ENCODE measurements at regions not wholly inside any gene's neighbourhood (a gene's known extent, or its start where the extent isn't known, plus 50 kb on each side); places are given as distances from the start of the nearest gene placed in this dataset.

DNA sequence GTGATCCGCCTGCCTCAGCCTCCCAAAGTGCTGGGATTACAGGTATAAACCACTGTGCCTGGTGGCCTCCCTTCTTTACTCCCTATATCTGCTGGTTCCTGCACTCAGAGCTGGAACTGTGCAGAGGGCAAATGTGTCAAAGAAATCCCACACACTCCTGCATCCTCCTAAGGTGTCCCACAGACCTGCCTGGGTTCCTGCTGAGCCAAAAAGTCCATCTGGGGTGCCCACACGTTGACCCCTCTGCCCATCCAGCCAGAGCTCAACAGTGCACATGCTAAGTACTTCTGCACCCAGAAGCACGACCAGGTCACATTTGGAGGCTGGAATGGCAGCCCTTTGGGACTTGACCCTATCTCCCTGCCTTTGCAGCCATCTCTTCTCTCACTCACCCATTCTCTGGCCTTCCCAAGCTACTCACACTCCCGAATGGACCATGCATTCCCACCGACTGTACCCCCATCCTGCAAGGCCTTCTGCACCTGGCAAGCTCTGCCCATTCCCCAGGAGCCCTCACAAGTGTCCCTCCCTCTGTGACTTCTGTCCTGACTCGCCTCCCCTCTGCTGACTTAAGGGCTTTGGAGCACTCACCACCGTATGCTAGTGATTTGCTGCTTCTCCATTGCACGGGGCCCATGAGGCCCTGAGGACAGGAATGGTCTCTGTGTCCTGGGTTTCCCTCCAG, 152.1 kb downstream of the KCTD15 start:
- DNase-seq, result no peak

DNA sequence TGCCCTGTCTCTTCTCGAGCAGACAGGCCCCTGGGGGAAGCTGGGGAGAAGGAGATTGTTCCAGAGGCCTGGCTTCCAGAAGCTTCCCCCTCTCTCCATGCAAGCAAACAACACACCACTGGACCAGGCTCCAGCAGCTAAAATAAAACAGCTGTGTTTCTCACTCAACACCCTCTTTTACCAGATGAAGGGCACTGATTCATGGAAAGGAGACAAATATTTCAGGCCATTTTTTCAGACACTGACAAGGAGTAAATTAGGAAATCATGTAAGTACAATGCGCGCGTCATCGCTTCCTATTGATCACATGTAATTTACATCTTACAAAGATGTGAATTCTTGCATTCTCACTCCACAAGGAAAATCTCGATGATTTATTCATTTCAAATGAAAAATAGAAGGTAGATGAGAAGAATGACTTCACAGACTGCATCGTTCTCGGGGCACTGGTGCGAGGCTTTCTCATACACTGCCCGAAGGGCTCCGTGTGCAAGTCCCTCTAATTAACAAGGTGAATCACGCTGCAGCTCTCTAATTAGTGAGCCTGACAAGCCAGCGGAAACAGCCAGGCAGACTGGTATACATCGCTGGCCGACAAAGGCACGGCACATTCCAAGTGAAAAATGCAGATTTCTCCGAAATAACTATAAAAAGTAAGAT, 153.6 kb downstream of the KCTD15 start:
- no peak for DNase-seq

DNA sequence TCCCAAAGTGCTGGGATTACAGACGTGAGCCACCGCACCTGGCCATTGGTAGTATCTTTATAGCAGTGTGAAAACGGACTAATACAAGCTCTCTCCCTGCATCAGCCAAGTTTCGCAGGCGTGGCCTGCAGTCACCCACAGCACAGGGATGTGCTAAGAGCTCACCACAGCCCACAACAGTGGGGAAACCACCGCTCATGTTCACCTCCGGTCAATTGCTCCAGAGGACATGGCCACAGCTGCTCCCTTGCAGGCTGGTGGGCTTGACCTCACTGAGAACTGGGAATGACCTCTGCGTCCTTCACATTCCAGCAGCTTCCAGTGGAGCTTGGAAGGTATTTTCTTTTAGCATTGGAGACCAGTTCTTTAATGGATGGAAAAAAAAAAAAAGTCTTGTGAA, 156.4 kb downstream of the KCTD15 start:
- DNase-seq, result no peak

DNA sequence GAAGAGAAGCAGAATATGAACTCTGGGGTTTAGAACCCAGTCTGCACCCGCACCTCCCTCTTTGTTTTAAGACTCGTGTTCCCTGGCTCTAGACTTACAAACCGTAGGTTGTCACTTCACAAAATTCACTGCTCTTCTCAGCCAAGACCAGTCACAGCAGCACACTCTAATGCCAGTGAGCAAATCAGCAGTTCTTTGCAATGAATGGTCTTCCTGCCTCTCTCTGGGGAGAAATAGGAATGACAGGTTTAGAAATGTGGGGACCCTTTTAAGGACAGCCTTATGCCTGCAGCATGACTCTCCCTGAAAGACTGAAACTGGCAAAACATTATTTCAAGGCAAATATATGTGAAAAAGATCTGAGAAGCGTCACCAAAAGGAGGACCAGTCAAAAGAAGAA, 156.9 kb downstream of the KCTD15 start:
- DNase-seq, result no peak

DNA sequence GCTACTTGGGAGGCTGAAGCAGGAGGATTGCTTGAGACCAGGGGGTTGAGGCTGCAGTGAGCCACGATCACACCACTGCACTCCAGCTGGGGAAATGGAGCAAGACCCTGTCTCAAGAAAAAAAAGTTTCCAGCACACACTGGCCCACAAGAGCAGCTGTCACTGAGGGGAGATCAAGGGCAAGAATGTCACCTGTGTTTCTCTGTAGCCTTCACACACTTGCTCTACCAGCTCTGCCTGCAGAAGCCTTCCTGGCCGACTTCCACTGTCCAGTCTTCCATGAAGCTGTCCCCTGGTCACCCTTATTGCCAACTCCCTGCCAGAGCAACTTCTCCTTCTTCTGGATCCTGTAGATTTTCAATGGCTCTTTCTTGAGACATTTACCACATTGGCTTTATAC, 158.0 kb downstream of the KCTD15 start:
- no peak for DNase-seq

DNA sequence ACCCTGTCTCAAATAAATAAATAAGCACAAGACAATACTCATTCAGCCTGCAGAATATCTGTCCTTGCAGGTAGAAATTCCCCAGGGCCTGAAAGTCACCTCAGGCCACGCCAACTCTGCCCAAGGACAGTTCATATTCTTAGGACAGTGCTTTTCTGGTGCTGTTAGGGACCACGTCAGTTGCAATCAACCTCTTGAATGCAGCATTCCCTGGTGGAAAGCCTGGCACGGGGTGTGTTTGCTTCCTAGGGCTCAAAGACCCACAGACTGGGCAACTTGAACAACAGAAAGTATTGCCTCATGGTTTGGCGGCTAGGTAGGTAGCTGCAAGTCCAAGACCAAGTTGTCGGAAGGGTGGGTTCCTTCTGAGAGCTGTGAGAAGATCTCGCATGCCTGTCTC, 160.3 kb downstream of the KCTD15 start:
- no peak for DNase-seq

DNA sequence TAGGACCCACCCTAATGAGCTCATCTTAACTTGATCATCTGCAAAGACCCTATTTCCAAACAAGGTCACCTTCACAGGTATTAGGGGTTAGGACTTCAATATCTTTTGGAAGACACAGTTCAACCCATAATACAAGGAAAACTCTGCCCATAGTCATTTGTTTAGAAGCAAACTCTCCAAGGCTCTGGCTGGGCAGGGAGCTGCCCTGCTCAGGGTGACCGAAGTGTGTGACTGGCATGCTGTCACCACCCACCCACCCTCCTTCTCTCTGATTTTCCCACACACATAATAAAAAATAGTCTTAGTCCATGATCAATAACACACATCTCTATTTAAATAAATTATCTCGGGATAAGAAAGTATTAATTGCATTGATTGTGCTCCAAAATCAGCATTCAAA, 161.1 kb downstream of the KCTD15 start:
- no peak for DNase-seq

DNA sequence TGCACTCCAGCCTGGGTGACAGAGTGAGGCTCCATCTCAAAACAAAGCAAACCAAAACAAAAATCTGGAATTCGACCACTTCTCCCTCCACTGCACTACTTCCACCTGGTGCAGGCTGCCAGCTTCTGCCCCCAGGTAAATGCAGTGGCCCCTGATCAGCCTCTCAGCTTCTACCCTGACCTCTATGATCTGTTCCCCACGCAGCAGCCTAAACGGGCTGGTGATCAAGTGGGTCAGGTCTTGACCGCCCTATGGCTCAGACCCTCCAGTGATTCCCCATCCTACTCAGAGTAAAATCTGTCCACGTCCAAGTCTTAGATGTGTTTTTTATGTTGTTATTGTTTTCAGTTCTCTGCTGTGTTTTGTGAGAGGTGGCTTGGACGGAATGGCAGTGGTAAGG, 163.9 kb downstream of the KCTD15 start:
- no peak for DNase-seq

DNA sequence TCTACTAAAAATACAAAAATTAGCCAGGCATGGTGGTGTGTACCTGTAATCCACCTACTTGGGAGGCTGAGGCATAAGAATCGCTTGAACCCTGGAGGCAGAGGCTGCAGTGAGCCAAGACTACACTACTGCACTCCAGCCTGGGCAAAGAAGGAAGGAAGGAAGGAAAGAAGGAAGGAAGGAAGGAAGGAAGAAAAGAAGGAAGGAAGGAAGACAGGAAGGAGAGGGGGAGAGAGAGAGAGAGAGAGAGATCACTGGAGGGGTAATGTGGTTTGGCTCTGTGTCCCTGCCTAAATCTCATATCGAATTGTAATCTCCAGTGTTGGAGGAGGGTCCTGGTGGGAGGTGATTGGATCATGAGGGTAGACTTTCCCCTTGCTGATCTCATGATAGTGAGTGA, 165.5 kb downstream of the KCTD15 start:
- DNase-seq, result no peak

DNA sequence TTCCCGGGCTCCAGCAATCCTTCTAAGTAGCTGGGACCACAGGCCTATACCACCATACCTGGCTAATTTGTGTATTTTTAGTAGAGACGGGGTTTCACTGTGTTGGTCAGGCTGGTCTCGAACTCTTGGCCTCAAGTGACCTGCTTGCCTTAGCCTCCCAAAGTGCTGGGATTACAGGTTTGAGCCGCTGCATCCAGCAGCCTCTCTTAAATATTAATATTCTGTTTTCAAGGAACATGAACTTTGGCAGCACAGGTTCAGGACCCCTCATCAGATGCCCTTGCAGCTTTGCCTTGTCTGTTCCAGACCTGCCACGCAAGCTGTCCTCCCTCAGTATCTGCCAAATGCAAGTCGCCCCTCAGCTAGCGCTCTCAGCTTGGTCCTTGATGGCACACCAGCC, 166.8 kb downstream of the KCTD15 start:
- no peak for DNase-seq

DNA sequence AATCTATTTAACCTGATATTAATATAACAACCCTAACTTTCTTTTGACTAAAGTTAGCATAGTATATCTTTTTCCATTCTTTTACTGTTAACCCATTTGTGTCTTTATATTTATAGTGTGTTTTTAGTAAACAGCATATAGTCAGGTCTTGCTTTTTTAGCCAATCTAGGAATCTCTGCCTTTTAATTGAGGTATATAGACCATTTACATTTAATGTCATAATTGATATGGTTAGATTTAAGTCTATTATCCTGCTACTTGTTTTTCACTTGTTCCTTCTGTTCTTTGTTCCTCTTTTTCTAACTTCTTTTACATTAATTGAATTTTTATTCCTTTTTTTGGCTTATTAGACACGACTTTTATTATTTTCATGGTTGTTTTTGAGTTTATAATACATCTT, 174.4 kb downstream of the KCTD15 start:
- no peak for DNase-seq

DNA sequence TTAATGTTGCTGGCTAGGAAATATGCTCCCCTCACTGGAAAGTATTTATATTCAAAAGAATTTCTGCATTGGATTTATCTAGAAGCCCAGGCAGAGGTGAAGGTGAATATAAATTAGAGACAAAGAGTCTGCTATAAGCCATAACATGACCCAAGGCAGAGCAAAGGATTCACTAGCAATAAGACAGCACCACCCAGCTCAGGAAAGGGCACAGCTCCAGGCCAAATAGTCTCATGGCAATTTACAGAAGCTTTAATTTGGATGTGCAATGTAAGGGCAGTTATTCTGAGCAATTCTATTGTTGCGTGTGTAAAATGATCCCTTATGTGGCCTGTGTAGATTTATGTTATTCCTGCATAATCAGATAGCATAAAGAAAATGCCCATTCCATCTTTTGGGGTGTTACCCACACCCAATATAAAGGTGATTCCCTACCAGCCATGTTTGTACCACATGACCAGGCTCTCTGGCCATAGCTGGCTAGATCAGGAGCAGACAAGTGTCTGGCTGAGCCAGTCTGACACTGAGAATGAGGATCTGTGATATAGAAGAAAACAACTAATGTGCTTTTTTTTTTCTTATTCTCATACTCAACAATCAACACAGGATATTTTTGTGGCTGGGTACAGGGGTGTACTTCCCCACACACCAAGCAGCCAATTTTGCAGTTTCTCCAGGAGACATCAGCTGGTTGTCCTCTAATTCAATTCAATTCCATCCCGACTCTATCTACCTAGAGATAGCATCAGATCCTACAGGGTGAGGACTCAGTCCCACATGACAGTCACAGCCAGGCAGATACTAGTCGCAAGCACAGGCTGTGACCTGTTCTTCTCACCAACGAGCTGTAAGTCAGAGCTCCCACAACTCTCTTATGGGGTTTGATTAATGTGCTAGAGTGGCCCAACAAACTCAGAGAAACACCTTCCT, 181.4 kb downstream of the KCTD15 start:
- DNase-seq, result no peak

DNA sequence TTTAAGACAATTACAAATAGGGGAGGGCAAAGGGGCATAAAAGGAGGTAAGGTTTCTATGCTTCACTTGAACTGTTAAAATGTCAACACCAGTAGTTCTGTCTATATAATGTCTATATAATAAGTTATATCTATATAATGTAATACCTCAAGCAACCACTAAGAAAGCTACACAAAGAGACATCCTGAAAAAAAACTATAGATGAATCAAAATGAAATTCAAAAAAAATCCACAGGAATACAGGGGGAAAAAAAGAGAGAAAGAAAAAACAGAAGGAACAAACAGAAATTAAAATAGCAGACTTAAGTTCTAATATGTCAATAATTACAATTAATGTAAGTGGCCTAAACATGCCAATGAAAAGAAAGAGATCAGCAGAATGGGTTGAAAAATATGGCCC, 186.0 kb downstream of the KCTD15 start:
- DNase-seq, result no peak

DNA sequence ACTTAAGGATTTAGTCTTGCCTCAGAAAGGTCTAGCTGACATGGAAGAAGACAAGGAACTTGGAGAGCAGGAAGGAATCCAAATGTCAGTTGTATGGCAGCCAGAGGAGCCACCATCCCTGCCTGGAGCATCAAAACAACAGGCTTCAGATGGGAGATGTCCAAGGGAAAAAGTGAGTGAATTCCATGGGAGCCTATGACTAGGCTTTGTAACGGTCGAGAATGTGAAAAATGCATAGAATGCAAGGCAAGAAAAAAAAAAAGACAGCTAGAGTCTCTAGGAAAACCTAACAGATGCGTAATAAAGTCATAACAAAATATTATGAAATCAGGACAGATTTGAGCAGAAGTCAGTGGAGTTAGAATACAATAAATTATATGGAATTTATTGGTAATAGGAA, 183.7 kb upstream of the LSM14A start:
- no peak for DNase-seq

DNA sequence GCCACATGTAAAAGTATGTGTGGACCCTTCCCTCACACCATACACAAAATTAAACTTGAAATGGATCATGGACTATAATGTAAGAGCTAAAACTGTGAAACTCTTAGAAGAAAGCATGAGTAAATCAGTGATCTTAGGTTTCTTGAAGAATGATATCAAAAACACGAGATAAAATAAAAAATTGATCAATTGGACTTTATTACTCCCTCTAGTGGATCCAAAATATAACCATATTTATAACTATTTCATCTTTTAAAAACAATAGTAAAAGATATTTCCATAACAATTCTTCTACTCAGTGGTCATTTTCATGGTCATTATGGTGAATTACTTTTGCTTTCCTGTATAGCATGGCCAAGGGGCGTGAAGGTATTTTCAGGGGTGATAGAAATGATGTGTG, 174.6 kb upstream of the LSM14A start:
- DNase-seq, result no peak

DNA sequence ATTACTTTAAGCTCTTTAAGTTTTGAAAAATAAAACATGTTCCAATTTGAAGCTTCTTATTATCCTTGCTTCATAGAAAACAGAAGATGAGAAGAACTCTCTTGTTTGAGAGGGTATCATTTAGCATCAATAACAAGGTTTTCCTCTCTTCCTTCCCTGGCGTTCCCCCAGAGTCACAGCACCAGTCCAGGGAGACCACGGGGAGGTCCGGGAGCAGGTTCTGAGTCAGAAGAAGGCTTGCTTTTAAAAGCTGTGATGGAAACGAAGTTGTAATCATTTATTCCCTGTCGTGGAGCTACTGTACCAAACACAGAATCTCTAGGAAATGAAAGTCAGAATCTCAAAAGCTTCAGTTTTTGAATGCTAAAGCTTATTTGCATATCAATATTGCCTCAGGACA, 174.0 kb upstream of the LSM14A start:
- DNase-seq, result no peak

DNA sequence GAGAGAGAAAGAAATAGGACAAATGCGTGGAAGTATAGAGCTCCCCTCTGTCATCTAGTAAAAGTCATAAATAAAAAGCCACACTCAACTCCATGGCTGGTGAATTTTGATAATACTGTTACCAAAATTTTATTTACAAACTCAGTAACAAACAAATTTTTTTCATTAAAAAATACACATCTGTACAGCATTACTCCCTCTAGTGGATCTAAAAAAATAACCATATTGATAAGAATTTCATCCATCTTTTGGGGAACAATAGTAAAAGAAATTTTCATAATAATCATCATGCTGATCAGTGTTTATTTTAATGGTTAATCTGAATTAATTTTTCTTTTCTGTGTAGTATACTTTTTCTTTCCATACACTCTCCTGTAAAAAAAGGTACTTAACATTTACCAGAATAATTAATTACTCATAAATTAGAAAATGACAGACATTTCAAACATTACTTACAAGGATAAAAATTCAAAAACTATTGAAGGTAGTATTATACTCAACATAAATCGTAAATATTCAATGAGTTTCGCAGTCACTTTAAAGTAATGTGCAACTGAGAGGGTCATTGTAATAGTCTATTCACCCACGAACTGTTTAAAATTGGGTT, 173.5 kb upstream of the LSM14A start:
- DNase-seq, result no peak

DNA sequence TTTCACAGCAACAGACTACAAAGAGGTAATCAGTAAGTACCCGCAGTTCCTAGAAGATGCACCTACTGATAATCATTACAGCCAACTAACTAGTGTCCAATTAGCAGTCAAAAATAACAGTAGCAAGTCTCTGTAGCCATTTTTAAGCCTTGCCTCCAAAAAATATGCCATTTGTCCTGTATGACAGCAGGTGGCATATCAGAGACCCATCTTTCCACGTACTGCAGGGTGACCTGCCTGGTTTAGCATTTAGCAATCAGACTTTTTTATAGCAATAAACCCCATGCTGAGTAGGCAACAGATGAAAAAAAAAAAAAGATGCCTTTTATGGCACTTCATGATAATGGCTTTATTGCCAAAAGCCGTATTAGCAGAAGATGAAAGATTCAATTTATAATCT, 155.3 kb upstream of the LSM14A start:
- DNase-seq, result no peak

DNA sequence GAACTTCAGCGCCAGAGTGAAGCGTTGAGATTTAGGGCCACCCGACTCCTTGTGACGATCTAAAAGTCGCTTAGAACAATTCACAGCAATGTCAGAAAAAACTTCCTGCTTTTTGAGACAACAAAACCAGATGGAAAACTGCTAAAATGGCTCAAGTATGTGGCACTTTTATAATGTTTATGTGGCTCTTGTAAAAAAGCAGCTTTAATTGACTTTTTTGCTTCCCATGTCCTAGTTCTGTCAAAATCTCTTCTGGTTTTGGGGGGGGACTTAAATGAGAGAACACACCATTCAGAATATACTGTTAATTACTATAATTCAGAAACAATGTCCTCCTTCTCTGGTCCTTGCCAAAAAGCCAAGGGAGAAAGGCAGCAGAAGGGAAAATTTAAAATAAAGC, 154.7 kb upstream of the LSM14A start:
- DNase-seq, result no peak

DNA sequence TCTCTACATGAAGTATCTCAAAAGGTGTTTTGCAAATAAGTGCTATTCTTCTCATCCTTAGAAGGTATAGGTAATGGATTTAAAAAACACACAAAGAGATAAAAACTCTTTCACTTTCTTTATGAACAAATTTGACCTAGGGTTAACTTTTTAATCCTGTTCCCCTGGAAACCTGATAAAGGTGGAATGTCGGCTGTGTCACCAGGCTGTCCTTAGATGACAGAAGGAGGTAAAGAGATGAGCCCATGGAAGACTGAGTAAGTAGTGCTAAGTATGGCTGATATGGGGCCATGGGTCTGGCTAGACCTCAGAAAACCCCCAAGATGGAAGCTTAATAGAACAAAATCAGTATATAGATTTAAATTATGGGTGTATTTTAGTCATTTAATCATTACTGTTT, 153.8 kb upstream of the LSM14A start:
- no peak for DNase-seq

DNA sequence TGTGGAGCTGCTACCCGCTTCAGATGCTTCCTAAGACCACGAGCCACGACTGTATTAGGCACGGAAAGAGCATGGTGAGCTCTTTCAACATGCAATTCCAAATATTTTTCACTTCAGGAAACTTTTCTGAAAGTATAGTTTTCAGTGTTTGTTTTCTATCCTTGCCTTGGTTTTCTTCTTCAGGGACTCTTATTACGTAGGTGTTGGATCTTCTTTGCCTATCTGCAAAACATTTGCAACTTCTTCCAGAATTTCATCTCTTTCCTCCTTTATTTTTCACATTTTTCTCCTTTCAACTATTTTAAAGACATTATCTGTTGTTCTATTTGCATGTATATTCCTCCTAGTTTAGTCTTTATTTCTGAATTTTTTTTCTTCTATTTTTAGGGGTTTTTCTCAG, 148.9 kb upstream of the LSM14A start:
- DNase-seq, result no peak

DNA sequence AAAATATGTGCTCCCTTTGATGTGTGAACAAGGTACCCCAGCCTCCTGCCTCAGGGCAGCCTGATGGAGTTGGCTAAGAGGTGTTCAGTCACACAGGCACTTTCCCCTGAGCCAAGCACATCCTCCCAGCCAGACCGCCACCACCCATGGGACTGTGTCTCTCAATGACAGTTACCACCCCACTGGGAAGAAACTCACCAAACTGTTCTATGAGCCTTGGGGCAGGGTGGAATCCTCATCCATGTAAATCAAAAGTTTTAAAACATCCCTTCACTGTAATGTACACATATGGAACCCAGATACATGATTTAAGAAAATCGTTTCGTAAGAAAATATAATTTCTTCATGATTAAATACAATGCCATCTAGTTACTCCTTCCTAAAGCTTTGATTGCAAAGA, 138.4 kb upstream of the LSM14A start:
- no peak for DNase-seq

DNA sequence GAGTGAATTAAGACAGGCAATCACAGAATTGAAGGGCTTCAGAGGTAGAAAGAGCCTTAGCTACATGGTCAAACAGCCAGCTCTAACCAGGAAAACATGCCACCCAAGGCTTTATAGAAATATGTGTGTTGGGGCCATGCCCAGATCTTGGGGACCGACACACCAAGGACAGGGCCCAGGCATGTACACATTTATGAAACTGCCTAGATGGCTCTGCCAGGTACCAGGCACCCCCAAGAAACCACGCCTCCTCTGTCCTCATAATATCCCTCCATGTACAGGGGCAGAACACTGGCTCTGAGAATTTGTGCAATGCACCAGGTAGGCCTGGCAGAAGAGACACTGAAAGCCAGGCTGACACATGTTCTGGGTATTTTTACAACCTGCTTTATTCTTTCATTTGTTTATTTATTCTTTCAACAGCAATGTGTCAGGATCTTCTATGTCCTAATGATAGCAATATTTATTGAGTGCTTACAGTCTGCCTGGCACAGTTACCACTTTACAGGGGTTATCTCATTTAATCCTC, 137.9 kb upstream of the LSM14A start:
- DNase-seq, result no peak
